EL (cell line): ENCODE measurements at regions not wholly inside any gene's neighbourhood (a gene's known extent, or its start where the extent isn't known, plus 50 kb on each side); places are given as distances from the start of the nearest gene placed in this dataset.

ENCODE experiments used
- DNase-seq: peaks from one replicate; pipeline ENCODE4 v3.0.0-alpha.2; 2016

- no peak for DNase-seq
These were observed 375.5 kb upstream of the KLHL1 start for GRCh38 chr13:70483599-70484276.

- DNase-seq: no peak
These were observed 365.7 kb upstream of the KLHL1 start for GRCh38 chr13:70473907-70474306.

GRCh38 chr13:70469077-70469476 lies 360.8 kb upstream of the KLHL1 start:
- no peak for DNase-seq

- no peak for DNase-seq
These were observed 349.2 kb upstream of the KLHL1 start for GRCh38 chr13:70457474-70457873.

GRCh38 chr13:70448820-70449219 lies 340.6 kb upstream of the KLHL1 start:
- no peak for DNase-seq

- DNase-seq: no peak
These were observed 324.1 kb upstream of the KLHL1 start for GRCh38 chr13:70432276-70432805.

- no peak for DNase-seq
These were observed 322.0 kb upstream of the KLHL1 start for GRCh38 chr13:70430256-70430655.

GRCh38 chr13:70424928-70425327 lies 316.7 kb upstream of the KLHL1 start:
- DNase-seq: no peak

GRCh38 chr13:70424428-70424827 lies 316.2 kb upstream of the KLHL1 start:
- no peak for DNase-seq

GRCh38 chr13:70415136-70415535 lies 306.9 kb upstream of the KLHL1 start:
- DNase-seq: no peak

- DNase-seq: no peak
These were observed 300.6 kb upstream of the KLHL1 start for GRCh38 chr13:70408865-70409264.

- no peak for DNase-seq
These were observed 299.2 kb upstream of the KLHL1 start for GRCh38 chr13:70407486-70407885.

- no peak for DNase-seq
These were observed 297.0 kb upstream of the KLHL1 start for GRCh38 chr13:70405266-70405665.

- DNase-seq: no peak
These were observed 285.8 kb upstream of the KLHL1 start for GRCh38 chr13:70394031-70394548.

- DNase-seq: no peak
These were observed 283.4 kb upstream of the KLHL1 start for GRCh38 chr13:70391678-70392077.

- no peak for DNase-seq
These were observed 282.7 kb upstream of the KLHL1 start for GRCh38 chr13:70390968-70391367.

GRCh38 chr13:70390064-70390463 lies 281.8 kb upstream of the KLHL1 start:
- DNase-seq: no peak

- no peak for DNase-seq
These were observed 280.7 kb upstream of the KLHL1 start for GRCh38 chr13:70388935-70389334.

GRCh38 chr13:70386919-70387318 lies 278.7 kb upstream of the KLHL1 start:
- DNase-seq: no peak

GRCh38 chr13:70385852-70386251 lies 277.6 kb upstream of the KLHL1 start:
- no peak for DNase-seq

GRCh38 chr13:70384156-70384555 lies 275.9 kb upstream of the KLHL1 start:
- no peak for DNase-seq

- DNase-seq: no peak
These were observed 272.6 kb upstream of the KLHL1 start for GRCh38 chr13:70380809-70381208.

GRCh38 chr13:70375718-70376117 lies 267.5 kb upstream of the KLHL1 start:
- no peak for DNase-seq

GRCh38 chr13:70370924-70371323 lies 262.7 kb upstream of the KLHL1 start:
- no peak for DNase-seq

GRCh38 chr13:70366720-70367119 lies 258.5 kb upstream of the KLHL1 start:
- DNase-seq: no peak
